A549 (cell line): ENCODE measurements at regions not wholly inside any gene's neighbourhood (a gene's known extent, or its start where the extent isn't known, plus 50 kb on each side); places are given as distances from the start of the nearest gene placed in this dataset.

ENCODE experiments used
- ATAC-seq, 2 experiments: fragments of 200-7000 bp in 1 of 2; fragments of >200 bp in 1 of 2; cut with Nextera tagmentation in 1 of 2; cut with Tn5 transposase in 1 of 2; 3 replicates each; pipeline versions ENCODE4 v1.8.0 to v1.9.1; 2018 to 2020; ENCODE audit warnings: mild to moderate bottlenecking in 1 of 2, moderate library complexity in 1 of 2
- CTCF ChIA-PET: fragments of 300-600 bp; sonication (Branson Sonifier 250); formaldehyde crosslinking; extraction: SDS; loops from one replicate; lab custom pipeline; 2021; ENCODE audit warnings: antibody characterized with exemption, inconsistent platforms; lab: Yijun Ruan, JAX
- POLR2A ChIA-PET: fragments of 350-600 bp; formaldehyde crosslinking; extraction: SDS; loops from one replicate; lab custom pipeline; 2021; ENCODE audit warnings: antibody characterized with exemption, inconsistent platforms; lab: Yijun Ruan, JAX
- DNase-seq, 2 experiments: peaks; one replicate each; pipeline versions ENCODE4 v3.0.0 to v3.0.0-alpha.2; 2011 to 2016; ENCODE audit warnings: low read depth in 1 of 2, low spot score in 1 of 2
- FAIRE-seq: peaks from 2 replicates; lab custom pipeline; 2011; peaks lifted over from hg19 to GRCh38; lab: Jason Lieb, UNC
- H3K27ac ChIP-seq, 2 experiments: fragments of >200 bp; sonication (Bioruptor Twin); formaldehyde crosslinking; 3 replicates each; pipeline ENCODE4 v1.5.1; 2016 to 2017
- H3K4me1 ChIP-seq: fragments of >200 bp; sonication (Bioruptor Twin); formaldehyde crosslinking; 3 replicates; pipeline ENCODE4 v1.6.1; 2016
- H3K4me2 ChIP-seq: fragments of >200 bp; sonication (Bioruptor Twin); formaldehyde crosslinking; 3 replicates; pipeline ENCODE4 v1.6.1; 2016
- H3K4me3 ChIP-seq: fragments of >200 bp; sonication (Bioruptor Twin); formaldehyde crosslinking; 3 replicates; pipeline ENCODE4 v1.5.1; 2016
- H3K9me3 ChIP-seq: fragments of >200 bp; sonication (Bioruptor Twin); formaldehyde crosslinking; 3 replicates; pipeline ENCODE4 v1.6.1; 2016
- CBX2 ChIP-seq: fragments of 200-600 bp; sonication (generic); IDR thresholded peaks from 2 replicates; pipeline ENCODE4 v1.6.1; 2016; ENCODE audit warnings: low read depth, mild to moderate bottlenecking, borderline replicate concordance
- CBX8 ChIP-seq: fragments of 200-600 bp; sonication (generic); IDR thresholded peaks from 2 replicates; pipeline ENCODE4 v1.6.1; 2016
- CEBPB ChIP-seq, 2 experiments: fragments of >200 bp in 1 of 2; sonication (Bioruptor Twin) in 1 of 2; formaldehyde crosslinking in 1 of 2; IDR thresholded peaks; 2 replicates each; pipeline ENCODE4 v1.6.1; 2012 to 2016
- CHD4 ChIP-seq: fragments of 200-600 bp; sonication (generic); IDR thresholded peaks from 2 replicates; pipeline ENCODE4 v1.6.1; 2016; ENCODE audit warnings: antibody characterized with exemption, mild to moderate bottlenecking, borderline replicate concordance
- CTCF ChIP-seq: fragments of >200 bp; sonication (Bioruptor Twin); formaldehyde crosslinking; IDR thresholded peaks from 3 replicates; pipeline ENCODE4 v1.5.1; 2016
- EHF ChIP-seq: fragments of 250-450 bp; sonication (Bioruptor Pico); IDR thresholded peaks from 2 replicates; pipeline ENCODE4 v1.5.0; 2020; ENCODE audit warnings: mild to moderate bottlenecking
- ELK1 ChIP-seq: fragments of 150-350 bp; IDR thresholded peaks from 2 replicates; pipeline ENCODE4 v1.6.1; 2014; ENCODE audit warnings: low read depth, mild to moderate bottlenecking, low read length
- EP300 ChIP-seq, 2 experiments: fragments of >200 bp; sonication (Bioruptor Twin); formaldehyde crosslinking; IDR thresholded peaks; 2 replicates in 1 of 2; 3 replicates in 1 of 2; pipeline ENCODE4 v1.6.1; 2016 to 2017
- GATA3 ChIP-seq: IDR thresholded peaks from 2 replicates; pipeline ENCODE4 v1.6.1; 2012; ENCODE audit warnings: borderline replicate concordance
- HDAC2 ChIP-seq: fragments of 200-600 bp; sonication (generic); IDR thresholded peaks from 2 replicates; pipeline ENCODE4 v1.6.1; 2016
- HES2 ChIP-seq: fragments of >200 bp; sonication (Bioruptor Twin); formaldehyde crosslinking; IDR thresholded peaks from 2 replicates; pipeline ENCODE4 v1.6.1; 2016
- HEYL ChIP-seq: fragments of 250-450 bp; sonication (Bioruptor Pico); IDR thresholded peaks from 2 replicates; pipeline ENCODE4 v1.8.0; 2021; ENCODE audit warnings: mild to moderate bottlenecking, moderate library complexity
- HOXB13 ChIP-seq: fragments of 250-450 bp; sonication (Bioruptor Pico); IDR thresholded peaks from 2 replicates; pipeline ENCODE4 v1.5.0; 2020; ENCODE audit warnings: low read depth, mild to moderate bottlenecking, moderate library complexity
- HOXB5 ChIP-seq: fragments of 250-450 bp; sonication (Bioruptor Pico); IDR thresholded peaks from 2 replicates; pipeline ENCODE4 v1.5.0; 2020; ENCODE audit warnings: mild to moderate bottlenecking, moderate library complexity
- JUN ChIP-seq, 2 experiments: fragments of >200 bp; sonication (Bioruptor Twin); formaldehyde crosslinking; IDR thresholded peaks; 2 replicates in 1 of 2; 3 replicates in 1 of 2; pipeline ENCODE4 v1.6.1; 2016 to 2017
- JUNB ChIP-seq: fragments of >200 bp; sonication (Bioruptor Twin); formaldehyde crosslinking; IDR thresholded peaks from 2 replicates; pipeline ENCODE4 v1.6.1; 2016
- KDM5A ChIP-seq: fragments of 200-600 bp; sonication (generic); IDR thresholded peaks from 2 replicates; pipeline ENCODE4 v1.6.1; 2016; ENCODE audit warnings: antibody characterized with exemption, mild to moderate bottlenecking
- MAZ ChIP-seq: fragments of 150-350 bp; IDR thresholded peaks from 2 replicates; pipeline ENCODE4 v1.6.1; 2014; ENCODE audit warnings: antibody characterized with exemption, low read depth, low read length, borderline replicate concordance
- MYC ChIP-seq: IDR thresholded peaks from 2 replicates; pipeline ENCODE4 v1.6.1; 2012; ENCODE audit warnings: mild to moderate bottlenecking, inconsistent platforms, low read length, improper control_type of control experiment, borderline replicate concordance
- NFE2L2 ChIP-seq: fragments of 150-350 bp; conservative IDR thresholded peaks from 2 replicates; pipeline ENCODE4 v1.6.1; 2014; ENCODE audit warnings: low read length
- PHF8 ChIP-seq: fragments of 200-600 bp; sonication (generic); IDR thresholded peaks from 2 replicates; pipeline ENCODE4 v1.6.1; 2016; ENCODE audit warnings: low read depth, mild to moderate bottlenecking, antibody characterized with exemption, moderate library complexity, borderline replicate concordance
- RAD21 ChIP-seq, 2 experiments: fragments of >200 bp in 1 of 2; sonication (Bioruptor Twin) in 1 of 2; formaldehyde crosslinking in 1 of 2; IDR thresholded peaks in 1 of 2; conservative IDR thresholded peaks in 1 of 2; 2 replicates in 1 of 2; 3 replicates in 1 of 2; pipeline ENCODE4 v1.6.1; 2012 to 2018; ENCODE audit warnings: inconsistent platforms in 1 of 2
- RCOR1 ChIP-seq: fragments of 150-350 bp; IDR thresholded peaks from 2 replicates; pipeline ENCODE4 v1.6.1; 2014; ENCODE audit warnings: antibody characterized with exemption, low read length, low read depth
- REST ChIP-seq: fragments of 200-600 bp; sonication (generic); IDR thresholded peaks from 2 replicates; pipeline ENCODE4 v1.6.1; 2016; ENCODE audit warnings: antibody characterized with exemption, mild to moderate bottlenecking, moderate library complexity
- SMC3 ChIP-seq: fragments of >200 bp; sonication (Bioruptor Twin); formaldehyde crosslinking; IDR thresholded peaks from 3 replicates; pipeline ENCODE4 v1.6.1; 2018; ENCODE audit warnings: inconsistent platforms
- ZSCAN20 ChIP-seq: fragments of 250-450 bp; sonication (Bioruptor Pico); IDR thresholded peaks from 2 replicates; pipeline ENCODE4 v1.8.0; 2022; ENCODE audit warnings: mild to moderate bottlenecking, moderate library complexity
- WGBS: methylation state at CpG from one replicate; pipeline ENCODE4 v1.1.6; 2017; ENCODE audit errors: missing lambda C conversion rate; 5-methylcytosine and 5-hydroxymethylcytosine counted together

GRCh38 chr3:40718209-40718608 is 193.4 kb downstream of the ZNF621 start (continued):
- TF ChIP-seq HES2 (no peak), KDM5A (no peak), HOXB13 (no peak), REST (no peak), MYC (no peak)

- ATAC-seq: no peak
- no peak for FAIRE-seq
- POLR2A ChIA-PET: no interaction called here
- Histone ChIP-seq H3K4me2 (no peak overlapping the region), H3K4me3 (no peak overlapping the region), H3K27ac (no peak overlapping the region), H3K4me1 (no peaks in the 10 kb centered on the region), H3K9me3 (no peaks in the 10 kb centered on the region)
- 95% methylated on average over 1 of the region's 1 CpG for WGBS
- TF ChIP-seq CBX2: no peak
- TF ChIP-seq CEBPB (IDR thresholded peaks at IDR 0.05): no peak
- TF ChIP-seq MAZ: no peak
- TF ChIP-seq PHF8: no peak
- TF ChIP-seq GATA3: no peak
- no peak for TF ChIP-seq JUN (IDR thresholded peaks at IDR 0.05)
- no peak for TF ChIP-seq RAD21 (conservative IDR thresholded peaks at IDR 0.05 in 1 of 2, IDR thresholded peaks at IDR 0.05 in 1 of 2)
- no peak for TF ChIP-seq EHF (CRISPR knock-in tag)
- TF ChIP-seq ELK1: no peak
- TF ChIP-seq ZSCAN20 (CRISPR knock-in tag): no peak
- TF ChIP-seq HDAC2: no peak
- TF ChIP-seq KDM5A: no peak
- TF ChIP-seq CBX8: no peak
- no peak for TF ChIP-seq HOXB5 (CRISPR knock-in tag)
- TF ChIP-seq JUNB: no peak
- no peak for TF ChIP-seq NFE2L2
- no peak for TF ChIP-seq EP300 (IDR thresholded peaks at IDR 0.05)
- CTCF ChIA-PET: interaction anchor here (0.5 kb wide), 1 partner anchor 527 kb away, joined by 3 read pairs; no protein-coding TSS in a partner anchor
- DNase-seq: no peak
These were observed 193.9 kb downstream of the ZNF621 start for GRCh38 chr3:40718681-40719080.

GRCh38 chr3:40719660-40720287 is 195.0 kb downstream of the ZNF621 start:
- H3K4me1 ChIP-seq: no peaks in the 10 kb centered on the region
- H3K27ac ChIP-seq: no peak overlapping the region
- FAIRE-seq (no peak), ATAC-seq (no peak), DNase-seq (peak in 1 of 2 experiments; percentile 37)
- no peak overlapping the region for H3K4me2 ChIP-seq
- CTCF ChIA-PET: interaction anchor here (0.6 to 0.7 kb wide), 2 partner anchors 496 to 1510 kb away, joined by 3 read pairs; no protein-coding TSS in a partner anchor
- no peaks in the 10 kb centered on the region for H3K9me3 ChIP-seq
- POLR2A ChIA-PET: interaction anchor here (1.9 kb wide), 1 partner anchor 480 kb away, joined by 8 read pairs; the partner anchor contains the start of gene CTNNB1
- TF ChIP-seq HDAC2 (no peak), RCOR1 (no peak), HEYL (CRISPR knock-in tag) (no peak), CTCF (peak; percentile 16; the same call in 1 of the 3 replicates), CHD4 (no peak), SMC3 (0 out of 3 replicates have a peak, but pooled peaks have one; percentile 25), NFE2L2 (no peak), RAD21 (conservative IDR thresholded peaks at IDR 0.05 in 1 of 2, IDR thresholded peaks at IDR 0.05 in 1 of 2) (peak; percentile 47 to 49; a peak in 4 of 5 replicates)
- H3K4me3 ChIP-seq: no peak overlapping the region
- WGBS: 71% methylated on average over 11 of the region's 11 CpGs
